ENCODE measurements at regions not wholly inside any gene's neighbourhood (a gene's known extent, or its start where the extent isn't known, plus 50 kb on each side); places are given as distances from the start of the nearest gene placed in this dataset.
"Not testable (repeated sequence)": the region's sequence is repeated elsewhere in the genome, so short reads cannot be mapped to it uniquely, and the experiment has no call there.

DNA sequence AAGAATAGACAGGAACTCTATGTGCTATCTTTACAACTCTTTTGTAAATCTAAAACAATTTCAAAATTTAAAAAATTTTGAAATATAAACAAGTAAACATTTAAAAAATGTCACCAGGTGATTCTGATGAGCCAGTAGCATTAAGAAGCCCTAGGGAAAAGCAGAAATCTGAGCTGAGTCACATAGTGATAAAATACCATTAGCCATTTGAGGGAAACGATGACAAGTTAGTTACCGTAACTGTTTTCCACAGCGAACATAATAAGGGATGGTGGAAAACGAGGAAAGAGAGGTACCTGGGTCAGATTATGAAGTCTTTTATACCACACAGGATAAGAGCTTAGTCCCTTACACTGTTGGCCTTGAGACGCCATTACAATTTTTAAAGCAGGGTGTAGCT is 55.5 kb downstream of the PRR15 start:
- no peak for DNase-seq

DNA sequence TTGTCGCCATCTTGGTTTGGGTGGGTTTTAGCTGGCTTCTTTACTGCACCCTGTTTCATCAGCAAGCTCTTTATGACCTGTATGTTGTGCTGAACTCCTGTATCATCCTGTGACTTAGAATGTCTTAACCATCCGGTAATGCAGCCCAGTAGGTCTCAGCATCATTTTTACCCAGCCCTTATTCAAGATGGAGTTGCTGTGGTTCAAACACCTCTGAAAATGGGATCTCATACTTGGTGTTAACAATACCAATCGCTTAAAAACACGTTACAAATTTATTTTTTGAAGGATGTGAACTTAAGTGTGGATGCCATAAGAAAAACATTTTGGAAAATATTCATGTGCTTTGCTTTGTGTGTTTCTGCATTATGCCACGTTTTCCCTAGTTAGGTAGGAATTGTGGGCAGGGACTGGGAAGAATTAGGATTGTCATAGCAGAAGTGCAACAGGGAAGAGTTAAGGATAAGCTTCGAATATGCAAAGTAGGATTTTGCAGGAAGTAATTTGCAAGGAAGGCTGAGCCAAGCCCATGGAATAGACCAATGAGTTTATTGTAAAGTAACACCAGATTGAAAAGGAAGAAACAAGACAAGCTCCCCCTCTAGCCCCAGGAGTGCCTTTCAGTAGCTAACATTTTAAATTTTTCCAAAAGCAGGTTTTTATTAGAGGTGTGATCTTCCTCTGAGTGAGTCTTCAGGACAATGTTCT is 56.4 kb downstream of the PRR15 start:
- DNase-seq = no peak

DNA sequence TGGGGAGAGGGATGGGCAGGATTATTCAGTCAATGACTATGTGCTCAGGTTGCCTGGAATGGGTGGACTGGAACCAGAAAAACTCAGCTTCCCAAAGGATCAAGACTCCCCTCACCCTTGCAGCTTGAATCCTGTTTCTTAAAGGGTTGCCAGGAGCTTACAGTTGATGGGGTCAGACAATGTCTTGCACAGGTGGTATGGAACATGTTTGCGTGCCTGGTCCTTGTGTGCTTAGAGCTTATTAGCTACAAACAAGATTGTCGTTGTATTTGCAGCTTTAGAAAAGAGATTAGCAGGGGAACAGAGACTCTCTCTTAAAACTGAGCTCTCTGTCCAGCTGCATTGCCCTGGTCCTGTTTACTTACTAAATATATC is 56.9 kb downstream of the PRR15 start:
- no peak for DNase-seq

DNA sequence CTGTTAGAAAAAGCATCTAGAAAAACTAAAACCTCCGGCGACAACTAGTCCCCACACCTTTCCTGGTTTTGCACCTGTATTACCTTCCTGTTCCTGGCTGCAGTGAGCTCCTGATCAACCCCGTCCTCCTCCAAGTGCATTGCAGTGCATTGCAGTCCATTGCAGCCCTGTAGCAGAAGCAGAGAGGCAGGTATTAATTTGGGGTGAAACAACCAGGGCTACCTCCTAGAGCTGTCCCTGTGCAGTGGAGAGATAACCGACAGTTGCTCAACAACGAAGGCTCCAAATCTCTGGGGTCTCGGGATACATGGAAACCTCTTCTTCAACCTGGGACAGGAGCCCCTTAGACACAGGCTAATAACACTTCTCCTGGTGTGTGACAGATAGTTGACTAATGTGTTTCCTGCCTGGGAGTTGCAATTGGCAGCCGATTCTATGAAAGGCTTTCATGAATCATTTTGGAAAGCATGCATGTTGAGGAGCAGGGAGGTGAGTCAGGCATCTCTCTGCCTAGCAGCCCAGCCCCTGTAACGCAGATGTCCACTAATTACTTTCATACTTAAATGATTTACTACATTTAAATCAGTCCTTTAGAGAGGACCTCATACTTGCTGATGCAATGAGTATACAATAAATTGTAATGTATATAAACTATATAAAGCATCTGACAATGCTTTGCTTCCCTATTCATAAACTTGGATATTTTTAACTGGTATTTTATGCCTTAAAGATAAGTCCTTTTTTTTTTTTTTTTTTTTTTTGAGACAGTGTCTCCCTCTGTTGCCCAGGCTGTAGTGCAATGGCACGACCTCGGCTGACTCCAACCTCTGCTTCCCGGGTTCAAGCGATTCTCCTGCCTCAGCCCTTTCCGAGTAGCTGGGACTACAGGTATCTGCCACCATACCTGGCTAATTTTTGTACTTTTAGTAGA is 59.0 kb downstream of the PRR15 start:
- no peak for DNase-seq

DNA sequence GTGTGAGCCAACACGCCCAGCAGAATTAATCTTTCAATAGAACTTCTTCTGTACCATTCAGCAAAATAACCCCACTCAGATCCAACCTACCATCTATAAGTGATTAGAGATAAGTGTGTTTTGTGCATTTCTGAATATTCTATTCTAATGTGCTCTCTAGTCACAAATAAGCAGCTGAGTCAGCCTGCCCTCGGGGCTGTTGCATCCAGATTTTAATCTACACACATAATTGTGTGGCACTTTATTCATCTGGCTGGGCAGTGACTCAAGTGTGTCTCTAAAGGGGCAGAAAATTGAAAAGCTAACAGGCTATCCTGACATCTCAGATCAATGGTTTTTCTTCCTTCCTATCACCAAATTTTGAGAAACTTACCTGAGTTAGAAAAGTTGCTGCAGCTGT is 60.3 kb downstream of the PRR15 start:
- no peak for DNase-seq

DNA sequence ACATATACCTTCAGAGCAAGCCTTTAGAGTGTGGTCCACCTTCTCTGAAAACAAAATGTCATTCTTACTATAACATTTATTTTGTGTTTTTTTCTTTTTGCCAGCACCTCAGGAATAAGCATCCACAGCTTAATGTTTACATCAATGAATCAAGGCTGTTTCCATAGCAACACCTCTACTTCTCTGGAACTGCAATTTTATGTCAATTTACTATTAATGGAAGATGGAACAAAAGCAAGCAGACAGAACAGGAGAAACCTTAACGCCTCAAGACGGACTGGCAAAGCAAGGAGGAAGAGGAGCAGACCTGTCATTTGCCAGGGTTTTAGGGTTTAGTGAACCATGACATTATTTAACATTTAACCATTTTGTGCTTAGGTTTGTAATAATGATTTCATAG is 63.1 kb downstream of the PRR15 start:
- no peak for DNase-seq

DNA sequence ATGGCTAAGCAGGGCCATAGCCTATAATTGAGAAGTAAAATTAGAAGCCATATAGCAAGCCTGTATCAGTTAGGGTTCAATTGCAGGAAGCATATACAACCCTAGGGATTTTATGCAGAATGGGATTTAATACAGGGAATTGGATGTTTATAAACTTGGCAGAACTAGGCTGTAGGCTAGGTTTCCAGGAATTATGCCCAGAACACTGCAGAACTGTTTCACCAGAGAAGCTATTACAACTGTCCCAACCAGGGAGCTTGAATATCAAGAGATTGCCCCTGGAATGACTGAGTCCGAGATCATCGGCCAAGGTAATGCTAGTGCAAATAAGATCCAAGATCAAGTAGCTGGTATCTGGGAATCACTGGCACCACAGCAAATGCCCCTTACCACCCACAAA is 64.0 kb downstream of the PRR15 start:
- DNase-seq = no peak

DNA sequence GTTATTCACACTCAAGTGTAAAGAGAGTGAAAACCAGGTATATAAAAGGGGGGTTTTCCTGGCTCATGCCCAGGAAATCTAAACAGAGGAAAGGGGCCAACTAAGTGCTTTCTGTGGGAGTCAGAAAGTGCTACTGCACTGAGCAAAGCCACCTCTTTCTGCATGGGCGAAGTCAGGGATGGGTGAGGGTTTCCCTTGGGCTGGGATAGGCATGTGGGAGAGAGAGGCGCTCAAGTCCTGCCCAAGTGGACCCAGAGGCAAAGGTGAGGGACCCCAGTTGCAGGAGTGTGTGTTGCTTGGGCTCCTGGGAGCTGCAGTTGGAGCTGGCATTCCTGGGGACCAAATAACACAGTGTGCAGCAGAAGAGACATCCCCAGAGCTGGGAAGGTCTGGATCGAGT is 65.9 kb downstream of the PRR15 start:
- DNase-seq = no peak

DNA sequence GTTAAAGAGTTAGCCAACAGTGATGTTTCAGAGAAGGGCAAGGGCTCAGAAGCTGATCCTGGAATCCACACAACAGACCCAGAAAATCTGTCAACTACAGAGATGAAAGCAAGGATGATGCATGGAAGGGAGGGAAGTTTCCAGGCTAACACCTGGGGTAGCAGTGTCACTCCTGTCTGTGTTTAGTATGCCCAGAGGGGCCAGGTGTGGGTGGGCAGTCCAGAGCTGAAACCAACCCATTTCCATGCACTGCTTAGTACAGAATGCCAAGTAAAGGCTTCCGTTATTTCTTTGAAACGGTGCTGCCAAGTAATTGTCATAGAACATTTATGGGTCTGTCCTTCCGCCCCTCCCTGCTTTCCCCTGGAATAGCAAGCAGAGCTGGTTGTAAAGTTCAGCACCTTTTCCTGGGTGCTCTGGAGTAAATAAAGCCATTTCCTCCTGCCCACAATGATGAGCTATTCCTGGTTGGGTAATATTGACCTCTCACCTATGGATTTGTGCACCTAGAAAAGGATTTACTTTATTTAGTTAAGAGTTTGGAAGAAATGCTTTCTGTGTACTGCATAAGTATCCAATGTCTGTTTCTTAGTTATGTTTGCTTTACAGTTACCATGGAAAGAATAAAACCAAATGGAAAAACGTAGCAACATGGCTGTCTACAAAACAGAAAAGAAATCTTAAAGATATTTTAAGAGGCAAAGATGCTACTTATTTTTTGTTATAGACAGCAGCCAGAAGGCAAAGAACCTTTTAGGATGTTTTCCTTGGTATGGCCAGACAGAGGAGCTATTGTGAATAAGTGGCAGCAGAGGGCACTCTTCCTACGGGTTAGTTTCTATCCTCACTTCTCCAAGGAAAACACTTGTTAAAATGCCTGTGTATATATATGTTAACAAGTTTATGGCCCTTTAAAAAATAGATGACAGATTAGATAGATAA is 71.7 kb downstream of the PRR15 start:
- not testable (repeated sequence) for DNase-seq

DNA sequence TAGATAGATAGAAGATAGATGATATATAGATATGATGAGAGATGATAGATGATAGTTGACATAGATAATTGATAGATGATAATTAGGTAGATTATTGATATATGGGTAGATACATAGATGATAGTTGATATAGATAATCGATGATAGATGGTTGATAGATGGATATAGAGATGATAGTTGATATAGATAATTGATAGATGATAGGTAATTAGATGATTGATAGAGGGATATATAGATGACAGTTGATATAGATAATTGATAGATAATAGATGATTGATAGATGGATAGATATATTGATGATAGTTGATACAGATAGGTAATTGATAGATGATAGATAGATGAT is 72.3 kb downstream of the PRR15 start:
- DNase-seq = no peak

DNA sequence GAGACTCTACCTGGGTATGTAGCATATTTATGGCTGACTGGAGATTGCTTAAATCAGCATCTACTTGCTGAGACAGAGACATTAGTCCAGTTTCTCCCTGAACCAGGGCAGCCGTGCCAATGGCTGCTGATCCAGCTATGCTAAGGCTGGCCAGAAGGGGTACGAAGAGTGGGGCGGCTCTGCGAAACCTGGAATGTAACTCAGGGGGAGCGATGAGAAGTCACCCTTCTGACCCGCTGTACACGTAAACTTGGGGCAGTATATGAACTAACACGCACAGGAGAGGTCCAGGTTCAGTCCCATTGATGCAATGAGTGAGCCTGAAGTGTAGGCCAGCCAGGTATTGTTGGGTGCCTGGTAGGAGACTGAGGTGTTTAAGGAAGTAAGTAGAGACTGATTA is 73.7 kb downstream of the PRR15 start:
- no peak for DNase-seq

DNA sequence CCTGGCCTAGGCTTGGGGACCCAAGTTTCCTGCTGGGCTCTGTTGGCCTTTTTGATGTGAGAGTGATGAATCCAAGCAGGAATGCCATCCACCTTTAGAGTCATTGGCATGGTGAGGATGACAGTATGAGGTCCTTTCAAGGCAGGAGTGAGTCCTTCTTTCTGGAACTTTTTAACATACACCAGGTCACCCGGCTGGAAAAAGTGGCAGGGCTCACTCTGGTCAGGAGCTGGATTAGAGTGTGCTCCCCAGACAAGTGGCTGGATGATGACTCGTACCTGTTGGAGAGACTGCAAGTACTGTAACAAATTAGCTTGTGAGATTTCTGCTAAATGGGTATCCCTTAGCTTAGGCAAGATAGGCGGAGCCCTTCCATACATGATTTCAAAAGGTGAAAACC is 75.2 kb downstream of the PRR15 start:
- not testable (repeated sequence) for DNase-seq

DNA sequence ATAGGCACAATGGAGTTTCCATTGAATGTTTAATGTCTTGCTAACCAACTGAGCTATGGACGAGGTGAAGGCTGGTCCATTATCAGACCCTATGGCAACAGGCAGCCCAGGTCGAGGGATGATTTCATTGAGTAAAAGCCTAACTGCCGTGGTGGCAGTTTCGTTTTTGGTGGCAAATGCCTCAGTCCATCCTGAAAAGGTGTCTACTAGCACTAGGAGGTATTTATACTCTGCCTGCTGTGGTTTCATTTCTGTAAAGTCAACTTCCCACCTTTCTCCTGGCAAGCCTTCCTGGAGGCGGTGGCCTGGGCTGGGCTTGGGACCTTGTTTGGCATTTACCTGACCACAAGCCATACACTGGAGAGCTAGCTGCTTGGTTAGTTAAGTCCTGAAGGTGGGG is 75.8 kb downstream of the PRR15 start:
- DNase-seq = no peak

DNA sequence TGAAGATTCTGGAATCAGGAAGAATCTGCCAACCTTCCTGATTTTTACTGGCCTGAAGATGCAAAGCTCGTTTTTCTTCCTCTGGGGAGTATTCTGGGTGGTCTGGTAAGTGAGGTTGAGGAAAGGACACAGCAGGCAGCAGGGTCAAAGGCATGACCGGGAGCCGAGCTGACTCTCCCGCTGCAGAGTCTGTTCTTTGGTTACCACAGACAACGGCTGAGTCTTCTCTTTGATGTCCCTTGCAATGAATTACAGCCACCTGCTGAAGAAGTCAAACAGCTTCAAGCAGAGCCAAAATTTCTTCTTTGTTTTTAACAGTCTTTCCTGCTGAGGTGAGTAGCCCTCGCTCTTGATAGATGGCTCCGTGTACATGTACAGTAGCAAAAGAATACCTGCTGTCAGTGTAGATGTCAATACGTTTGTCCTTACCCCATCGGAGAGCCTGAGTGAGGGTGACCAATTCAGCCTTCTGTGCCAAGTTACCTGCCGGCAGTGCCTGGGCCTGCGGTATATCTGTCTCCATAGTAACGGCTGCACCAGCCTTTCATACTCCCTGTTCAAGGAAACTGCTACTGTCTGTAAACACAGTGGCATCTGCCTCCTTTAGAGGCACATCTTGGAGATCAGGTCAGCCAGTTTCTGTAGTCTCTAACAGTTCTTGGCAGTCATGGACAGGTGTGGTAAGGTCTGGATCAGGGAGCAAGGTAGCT is 76.4 kb downstream of the PRR15 start:
- no peak for DNase-seq

DNA sequence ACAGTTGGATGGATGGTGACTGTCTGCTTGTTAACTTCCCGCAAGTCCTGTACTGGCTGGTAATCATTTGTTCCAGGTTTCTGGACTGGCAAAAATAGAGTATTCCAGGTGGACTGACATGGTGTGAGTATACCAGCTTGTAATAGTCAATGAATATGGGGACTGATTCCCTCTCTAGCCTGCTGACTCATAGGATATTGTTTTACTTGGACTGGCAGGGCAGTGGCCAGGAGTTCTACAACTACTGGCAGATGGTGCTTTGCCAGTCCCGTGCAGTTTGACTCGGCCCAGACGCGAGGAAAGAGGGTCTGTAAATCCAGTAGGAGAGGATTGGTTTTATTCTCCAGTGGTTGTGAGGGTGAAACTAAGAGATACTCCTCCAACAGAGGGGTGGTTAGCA is 78.0 kb downstream of the PRR15 start:
- DNase-seq = no peak

DNA sequence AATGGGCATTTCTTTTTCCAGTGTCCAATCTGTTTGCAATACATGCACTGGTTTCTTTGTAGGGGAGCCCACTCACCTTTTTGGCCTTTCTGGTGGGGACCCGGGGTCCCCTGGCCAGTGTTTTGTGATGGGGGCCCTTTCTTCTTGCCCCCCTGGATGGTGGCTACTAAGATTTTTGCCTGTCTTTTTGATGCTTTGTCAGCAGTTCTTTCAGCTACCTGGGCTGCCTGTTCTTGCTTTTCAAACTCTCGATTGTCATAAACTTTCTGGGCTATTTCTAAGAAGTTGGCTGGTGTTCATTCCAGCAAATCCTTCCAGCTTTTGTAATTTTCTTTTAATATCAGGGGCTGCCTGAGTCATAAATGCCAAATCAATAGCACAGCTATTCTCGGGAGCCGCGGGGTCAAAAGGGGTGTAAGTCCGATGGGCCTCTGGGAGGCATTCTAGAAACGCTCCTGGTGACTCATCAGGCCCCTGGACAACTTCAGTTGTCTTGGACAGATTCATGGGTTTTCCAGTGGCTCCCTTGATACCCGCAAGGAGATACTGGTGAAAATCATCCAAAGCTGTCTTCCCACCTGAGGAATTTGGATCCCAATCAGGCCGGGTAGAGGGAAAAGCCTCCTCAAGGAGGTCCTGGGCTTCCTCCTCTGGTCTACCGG is 79.0 kb downstream of the PRR15 start:
- DNase-seq = no peak

DNA sequence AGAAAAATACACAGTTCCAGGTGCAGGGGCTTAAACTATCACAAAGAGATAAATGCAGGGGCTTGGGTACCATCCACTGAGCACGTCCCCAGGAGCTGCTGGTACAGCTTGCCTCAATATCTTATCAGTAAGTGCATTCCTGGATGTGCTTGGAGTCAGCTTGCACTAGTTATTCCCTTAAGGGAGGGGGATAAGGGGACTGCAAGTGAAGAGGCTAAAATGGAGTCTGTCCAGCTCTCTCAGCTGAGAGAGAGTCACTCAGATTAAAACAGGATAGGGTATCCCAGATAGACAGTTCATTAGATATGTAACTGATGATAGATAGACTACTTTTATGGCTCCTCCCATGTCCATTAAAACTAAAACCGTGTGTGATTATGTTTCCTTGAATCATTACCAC is 82.5 kb downstream of the PRR15 start:
- not testable (repeated sequence) for DNase-seq

DNA sequence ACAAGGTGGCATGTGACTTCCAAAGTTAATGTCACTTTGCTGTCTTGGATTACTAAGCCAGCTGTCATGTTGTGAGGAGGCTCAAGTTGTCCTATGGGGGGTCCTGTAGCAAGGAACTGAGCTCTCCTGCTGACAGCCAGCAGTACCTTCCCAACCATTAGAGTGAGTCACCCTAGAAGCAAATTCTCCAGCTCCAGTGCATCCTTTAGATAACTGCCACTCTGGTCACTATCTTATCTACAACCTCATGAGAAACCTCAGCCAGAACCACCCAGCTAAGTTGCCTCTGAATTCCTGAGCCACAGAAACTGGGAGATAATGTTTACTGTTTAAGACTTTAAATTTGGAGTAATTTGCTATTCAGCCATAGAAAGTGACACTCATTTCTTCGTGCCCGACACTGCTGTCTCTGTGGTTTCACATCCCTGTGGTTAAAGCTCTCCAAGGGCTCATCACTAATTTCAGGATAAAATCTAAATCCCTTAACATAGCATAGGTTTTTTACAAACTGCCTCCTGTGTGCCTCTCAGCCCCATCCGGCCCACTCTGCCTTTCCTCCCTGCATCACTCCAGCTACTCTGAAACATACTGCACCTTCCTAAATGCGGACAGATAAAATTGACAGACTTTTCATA is 83.5 kb downstream of the PRR15 start:
- no peak for DNase-seq

DNA sequence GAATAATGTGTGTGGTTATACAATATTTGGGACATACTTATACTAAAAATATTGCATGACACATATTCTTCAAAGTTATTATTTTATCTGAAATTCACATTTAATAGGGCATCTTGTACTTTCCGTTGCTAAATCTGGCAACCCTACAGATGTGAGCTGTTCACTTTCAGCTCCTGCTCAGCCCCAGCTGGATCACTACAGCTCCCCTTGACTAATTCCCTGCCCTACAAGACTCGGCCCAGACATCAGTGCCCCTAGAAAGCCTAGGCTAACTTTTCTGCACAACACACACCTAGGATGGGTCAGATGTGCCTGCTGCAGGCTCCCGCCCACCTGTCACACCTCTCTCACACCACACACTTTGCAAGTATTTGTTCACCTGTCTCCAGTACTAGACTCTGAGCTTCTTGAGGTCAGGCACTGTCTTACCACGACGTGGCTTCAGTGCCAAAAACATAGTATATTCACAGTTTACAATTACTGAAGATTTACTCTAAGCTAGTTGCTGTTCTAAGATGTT is 84.1 kb downstream of the PRR15 start:
- not testable (repeated sequence) for DNase-seq

DNA sequence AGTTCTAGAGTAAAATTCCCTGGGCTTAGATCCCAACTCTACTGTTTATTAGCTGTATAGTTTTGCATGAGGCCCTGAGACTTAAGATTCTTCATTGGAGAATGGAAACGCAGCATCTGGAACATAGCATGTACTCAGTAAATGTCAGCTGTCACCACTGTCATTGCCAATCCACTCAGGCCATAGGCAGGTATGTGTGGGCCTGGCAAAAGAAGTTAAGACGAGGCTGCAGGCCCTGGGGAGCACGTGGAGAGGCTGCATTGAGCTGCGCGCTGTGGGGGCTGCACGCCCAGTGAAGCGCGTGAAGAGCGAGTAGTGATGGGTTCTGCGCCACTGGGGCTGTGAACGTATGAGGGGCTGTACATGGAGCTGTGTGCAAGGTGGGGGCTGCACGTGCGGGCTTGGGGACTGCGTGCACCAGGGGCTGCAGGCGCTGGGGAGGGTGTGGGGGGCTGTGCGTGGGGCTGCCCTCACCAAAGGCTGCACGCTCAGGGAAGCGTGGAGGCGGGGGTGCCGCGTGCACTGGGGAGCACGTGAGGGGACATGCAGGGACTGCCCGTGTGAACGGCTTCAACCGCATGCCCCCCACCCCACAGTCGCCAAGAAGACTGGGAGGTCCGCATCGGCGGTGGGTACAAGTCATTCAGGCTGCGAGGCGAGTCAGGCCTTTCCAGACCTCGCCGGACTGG is 85.5 kb downstream of the PRR15 start:
- DNase-seq = no peak

DNA sequence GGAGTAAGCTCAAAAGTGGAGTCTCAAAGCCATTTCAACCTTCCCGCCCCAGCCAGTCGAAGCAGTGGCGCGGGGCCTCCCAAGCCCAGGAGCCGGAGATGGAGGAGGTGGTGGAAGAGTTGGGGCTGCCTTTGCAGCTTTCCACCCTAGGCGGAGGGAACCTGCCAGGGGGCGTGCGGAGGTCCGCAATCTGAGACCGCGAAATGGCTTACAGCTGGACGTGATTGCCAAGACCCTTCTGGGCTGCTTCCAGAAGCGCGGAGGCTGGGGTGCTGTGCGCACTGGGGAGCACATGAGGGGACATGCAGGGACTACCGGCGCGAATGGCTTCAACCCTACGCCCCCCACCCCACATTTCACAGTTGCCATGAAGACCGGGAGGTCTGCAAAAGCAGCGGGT is 86.2 kb downstream of the PRR15 start:
- DNase-seq = no peak

All from activated CD4-positive, CD25-positive, alpha-beta regulatory T cell treated with anti-CD3 and anti-CD28 coated beads, Interleukin-2, amount 50 U/mL, for 72 hours (primary cell).